Calu3 (cell line): ENCODE measurements at regions not wholly inside any gene's neighbourhood (a gene's known extent, or its start where the extent isn't known, plus 50 kb on each side); places are given as distances from the start of the nearest gene placed in this dataset.
"Not testable (repeated sequence)": the region's sequence is repeated elsewhere in the genome, so short reads cannot be mapped to it uniquely, and the experiment has no call there.

ENCODE experiments used
- BruUV-seq: library from RNA; stranded (reverse); fragments of 400-500 nt; replicated peaks from 2 replicates; lab custom pipeline; 2021; lab: Mats Ljungman, UMichigan
- CTCF ChIA-PET: fragments of 300-600 bp; sonication (Branson Sonifier 250); formaldehyde crosslinking; loops from one replicate; lab custom pipeline; 2022; ENCODE audit warnings: antibody characterized with exemption; lab: Charles Lee
- DNase-seq: peaks from one replicate; pipeline ENCODE4 v3.0.0; 2022
- H3K27ac Mint-ChIP-seq: one replicate; pipeline ENCODE4 v1.8.0; 2022; ENCODE audit warnings: mixed read lengths; ENCODE audit not compliant: unreplicated experiment
- H3K27me3 Mint-ChIP-seq: one replicate; pipeline ENCODE4 v1.8.0; 2022; ENCODE audit warnings: mixed read lengths; ENCODE audit not compliant: unreplicated experiment
- H3K36me3 Mint-ChIP-seq: one replicate; pipeline ENCODE4 v1.8.0; 2022; ENCODE audit warnings: mild to moderate bottlenecking, moderate library complexity, mixed read lengths; ENCODE audit not compliant: insufficient read depth, unreplicated experiment
- H3K4me1 Mint-ChIP-seq: one replicate; pipeline ENCODE4 v1.8.0; 2022; ENCODE audit warnings: mild to moderate bottlenecking, low read depth, mixed read lengths; ENCODE audit not compliant: unreplicated experiment
- H3K4me3 Mint-ChIP-seq: one replicate; pipeline ENCODE4 v1.8.0; 2022; ENCODE audit warnings: mild to moderate bottlenecking, low read depth, moderate library complexity, mixed read lengths; ENCODE audit not compliant: unreplicated experiment
- H3K9me3 Mint-ChIP-seq: one replicate; pipeline ENCODE4 v1.8.0; 2022; ENCODE audit warnings: low read depth, mixed read lengths; ENCODE audit not compliant: unreplicated experiment
- intact Hi-C: fragments of 100-400 bp; cut with micrococcal nuclease; formaldehyde crosslinking; loops from one replicate; pipeline ENCODE4 v1.10.0; 2022; ENCODE audit not compliant: unreplicated experiment
- TF ChIP-seq, protein P1 (sequence below): fragments of 200-600 bp; IDR thresholded peaks from one replicate; pipeline ENCODE4 v1.8.0; 2022; ENCODE audit warnings: antibody characterized with exemption; ENCODE audit not compliant: unreplicated experiment

GRCh38 chr4:38386005-38386551, 277.9 kb upstream of the KLF3 start:
- H3K27me3 Mint-ChIP-seq = no peaks in the 10 kb centered on the region
- intact Hi-C loops = loop anchor here (5.0 kb wide), 4 partner anchors 66 to 341 kb away; no protein-coding TSS in a partner anchor
- H3K4me3 Mint-ChIP-seq = peak overlapping the region; percentile 40

DNA sequence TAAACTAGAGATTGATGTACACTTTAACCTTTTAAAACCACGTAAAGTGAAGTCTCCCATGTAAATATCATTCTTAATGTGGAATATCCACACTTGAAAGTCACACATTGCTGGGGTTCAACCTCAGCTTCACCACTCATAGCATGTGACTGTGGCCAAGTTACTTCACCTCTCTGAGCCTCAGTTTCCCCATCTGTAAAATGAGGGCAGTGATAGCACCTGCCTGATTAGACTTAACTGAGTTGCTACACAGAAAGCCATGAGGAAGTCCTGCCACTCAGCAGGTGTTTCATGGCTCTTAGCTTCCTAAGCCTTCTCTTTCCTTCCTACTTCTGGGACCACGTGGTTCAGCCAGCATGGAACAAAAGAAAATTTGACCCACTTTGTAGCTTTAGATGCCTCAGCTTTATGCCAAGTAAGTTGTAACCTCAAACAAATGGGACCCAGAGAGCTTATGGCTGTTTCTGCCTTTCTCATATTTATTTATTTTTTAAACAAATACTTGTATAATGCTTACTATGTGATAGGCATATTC, 277.3 kb upstream of the KLF3 start:
- Mint-ChIP-seq H3K4me3 (no peak overlapping the region), H3K4me1 (peaks cover 9% of the 10 kb centered on the region), H3K27ac (no peak overlapping the region), H3K9me3 (peaks cover 4% of the 10 kb centered on the region), H3K36me3 (peaks cover 7% of the 10 kb centered on the region), H3K27me3 (no peaks in the 10 kb centered on the region)
- intact Hi-C loops = loop anchor here (5.0 kb wide), 4 partner anchors 66 to 341 kb away; no protein-coding TSS in a partner anchor
- TF ChIP-seq, protein P1, sequence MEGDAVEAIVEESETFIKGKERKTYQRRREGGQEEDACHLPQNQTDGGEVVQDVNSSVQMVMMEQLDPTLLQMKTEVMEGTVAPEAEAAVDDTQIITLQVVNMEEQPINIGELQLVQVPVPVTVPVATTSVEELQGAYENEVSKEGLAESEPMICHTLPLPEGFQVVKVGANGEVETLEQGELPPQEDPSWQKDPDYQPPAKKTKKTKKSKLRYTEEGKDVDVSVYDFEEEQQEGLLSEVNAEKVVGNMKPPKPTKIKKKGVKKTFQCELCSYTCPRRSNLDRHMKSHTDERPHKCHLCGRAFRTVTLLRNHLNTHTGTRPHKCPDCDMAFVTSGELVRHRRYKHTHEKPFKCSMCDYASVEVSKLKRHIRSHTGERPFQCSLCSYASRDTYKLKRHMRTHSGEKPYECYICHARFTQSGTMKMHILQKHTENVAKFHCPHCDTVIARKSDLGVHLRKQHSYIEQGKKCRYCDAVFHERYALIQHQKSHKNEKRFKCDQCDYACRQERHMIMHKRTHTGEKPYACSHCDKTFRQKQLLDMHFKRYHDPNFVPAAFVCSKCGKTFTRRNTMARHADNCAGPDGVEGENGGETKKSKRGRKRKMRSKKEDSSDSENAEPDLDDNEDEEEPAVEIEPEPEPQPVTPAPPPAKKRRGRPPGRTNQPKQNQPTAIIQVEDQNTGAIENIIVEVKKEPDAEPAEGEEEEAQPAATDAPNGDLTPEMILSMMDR = no peak
- CTCF ChIA-PET = interaction anchor here (0.5 to 1.5 kb wide), 4 partner anchors 19 to 353 kb away, joined by 3 to 5 read pairs (median 4); no protein-coding TSS in a partner anchor
- DNase-seq = no peak
- no TSS peak for BruUV-seq

More at GRCh38 chr4:38386005-38386551, 277.9 kb upstream of the KLF3 start:
- TF ChIP-seq, protein P1 = no peak
- Mint-ChIP-seq H3K36me3 (peaks cover 7% of the 10 kb centered on the region), H3K27ac (peak overlapping the region; percentile 37), H3K4me1 (peaks cover 9% of the 10 kb centered on the region), H3K9me3 (no peaks in the 10 kb centered on the region)
- BruUV-seq = no TSS peak
- CTCF ChIA-PET = interaction anchor here (0.6 to 1.6 kb wide), 8 partner anchors 66 to 1166 kb away, joined by 3 to 7 read pairs (median 4); no protein-coding TSS in a partner anchor
- DNase-seq = peak; percentile 31

GRCh38 chr4:38387348-38387747, 276.7 kb upstream of the KLF3 start:
- no TSS peak for BruUV-seq
- peak; percentile 49 for DNase-seq
- no peaks in the 10 kb centered on the region for H3K27me3 Mint-ChIP-seq
- H3K27ac Mint-ChIP-seq = no peak overlapping the region
- H3K4me1 Mint-ChIP-seq = peaks cover 9% of the 10 kb centered on the region
- peaks cover 7% of the 10 kb centered on the region for H3K36me3 Mint-ChIP-seq
- CTCF ChIA-PET = interaction anchor here (0.5 kb wide), 2 partner anchors 19 to 352 kb away, joined by 3 to 5 read pairs; no protein-coding TSS in a partner anchor
- no peak overlapping the region for H3K4me3 Mint-ChIP-seq
- H3K9me3 Mint-ChIP-seq = peaks cover 8% of the 10 kb centered on the region
- intact Hi-C loops = loop anchor here (5.0 kb wide), 4 partner anchors 65 to 340 kb away; no protein-coding TSS in a partner anchor
- TF ChIP-seq, protein P1 = no peak

- H3K36me3 Mint-ChIP-seq = peaks cover 7% of the 10 kb centered on the region
- intact Hi-C loops = loop anchor here (5.0 kb wide), 4 partner anchors 64 to 339 kb away; no protein-coding TSS in a partner anchor
- H3K4me1 Mint-ChIP-seq = peaks cover 9% of the 10 kb centered on the region
- H3K27me3 Mint-ChIP-seq = no peaks in the 10 kb centered on the region
- DNase-seq = peak; percentile 2
- H3K4me3 Mint-ChIP-seq = no peak overlapping the region
- TF ChIP-seq, protein P1 = no peak
- BruUV-seq = no TSS peak
- no peak overlapping the region for H3K27ac Mint-ChIP-seq
- peaks cover 8% of the 10 kb centered on the region for H3K9me3 Mint-ChIP-seq
- CTCF ChIA-PET = no interaction called here
Observed at GRCh38 chr4:38387819-38388218, 276.2 kb upstream of the KLF3 start.

DNA sequence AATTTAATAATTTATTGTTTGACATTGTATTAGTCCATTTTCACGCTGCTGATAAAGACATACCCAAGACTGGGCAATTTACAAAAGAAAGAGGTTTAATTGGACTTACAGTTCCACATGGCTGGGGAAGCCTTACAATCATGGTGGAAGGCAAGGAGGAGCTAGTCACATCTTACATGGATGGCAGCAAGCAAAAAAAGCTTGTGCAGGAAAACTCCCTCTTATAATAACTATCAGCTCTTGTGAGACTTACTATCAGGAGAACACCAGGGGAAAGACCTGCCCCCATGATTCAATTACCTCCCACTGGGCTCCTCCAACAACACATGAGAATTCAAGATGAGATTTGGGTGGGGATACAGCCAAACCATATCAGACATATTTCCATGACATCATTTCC, 275.1 kb upstream of the KLF3 start:
- H3K27me3 Mint-ChIP-seq, H3K36me3 Mint-ChIP-seq, BruUV-seq, H3K4me1 Mint-ChIP-seq, H3K9me3 Mint-ChIP-seq, H3K4me3 Mint-ChIP-seq, H3K27ac Mint-ChIP-seq, DNase-seq, CTCF ChIA-PET: not testable (repeated sequence)
- intact Hi-C loops = loop anchor here (5.0 kb wide), 4 partner anchors 63 to 338 kb away; no protein-coding TSS in a partner anchor
